Astrocyte (in vitro differentiated cells and primary cell): ENCODE measurements at regions not wholly inside any gene's neighbourhood (a gene's known extent, or its start where the extent isn't known, plus 50 kb on each side); places are given as distances from the start of the nearest gene placed in this dataset.

Source experiments
- DNase-seq: peaks from one replicate; pipeline ENCODE4 v3.0.0-alpha.2; 2010; ENCODE audit warnings: low read depth
- FAIRE-seq: peaks from 2 replicates; lab custom pipeline; 2011; peaks lifted over from hg19 to GRCh38; lab: Jason Lieb, UNC
- H2AFZ ChIP-seq: 2 replicates; pipeline ENCODE4 v1.6.0; 2012; ENCODE audit warnings: low read depth, low read length, inconsistent platforms
- H3K27ac ChIP-seq: 2 replicates; pipeline ENCODE4 v1.5.1; 2011; ENCODE audit warnings: low read depth, low read length, inconsistent platforms
- H3K27me3 ChIP-seq: 2 replicates; pipeline ENCODE4 v1.6.0; 2011; ENCODE audit warnings: low read length, inconsistent platforms; ENCODE audit not compliant: insufficient read depth
- H3K36me3 ChIP-seq: 2 replicates; pipeline ENCODE4 v1.5.1; 2011; ENCODE audit warnings: low read length, inconsistent platforms; ENCODE audit not compliant: insufficient read depth
- H3K4me1 ChIP-seq: 2 replicates; pipeline ENCODE4 v1.5.1; 2011; ENCODE audit warnings: low read length, inconsistent platforms; ENCODE audit not compliant: insufficient read depth
- H3K4me2 ChIP-seq: 2 replicates; pipeline ENCODE4 v1.6.0; 2012; ENCODE audit warnings: low read length, inconsistent platforms
- H3K4me3 ChIP-seq: 2 replicates; pipeline ENCODE4 v1.5.1; 2011; ENCODE audit warnings: low read depth, mild to moderate bottlenecking, low read length, inconsistent platforms; ENCODE audit not compliant: insufficient read depth
- H3K79me2 ChIP-seq: 2 replicates; pipeline ENCODE4 v1.6.0; 2012; ENCODE audit warnings: mild to moderate bottlenecking, low read length, inconsistent platforms; ENCODE audit not compliant: insufficient read depth
- H3K9ac ChIP-seq: 2 replicates; pipeline ENCODE4 v1.6.0; 2012; ENCODE audit warnings: mild to moderate bottlenecking, low read length, inconsistent platforms
- H3K9me3 ChIP-seq: 2 replicates; pipeline ENCODE4 v1.5.1; 2012; ENCODE audit warnings: low read depth, mild to moderate bottlenecking, low read length, inconsistent platforms; ENCODE audit not compliant: insufficient read depth
- H4K20me1 ChIP-seq: 2 replicates; pipeline ENCODE4 v1.6.0; 2012; ENCODE audit warnings: low read length, inconsistent platforms; ENCODE audit not compliant: insufficient read depth
- H3K27ac Mint-ChIP-seq: one replicate; pipeline ENCODE4 v1.8.0; 2021; ENCODE audit warnings: mild to moderate bottlenecking, mixed read lengths; ENCODE audit not compliant: unreplicated experiment
- H3K27me3 Mint-ChIP-seq: one replicate; pipeline ENCODE4 v1.8.0; 2021; ENCODE audit warnings: low read depth, mixed read lengths; ENCODE audit not compliant: unreplicated experiment
- H3K36me3 Mint-ChIP-seq: one replicate; pipeline ENCODE4 v1.8.0; 2021; ENCODE audit warnings: low read depth, mixed read lengths; ENCODE audit not compliant: unreplicated experiment
- H3K4me1 Mint-ChIP-seq: one replicate; pipeline ENCODE4 v1.8.0; 2021; ENCODE audit warnings: low read depth, mixed read lengths; ENCODE audit not compliant: unreplicated experiment
- H3K4me3 Mint-ChIP-seq: one replicate; pipeline ENCODE4 v1.8.0; 2021; ENCODE audit warnings: mild to moderate bottlenecking, moderate library complexity, mixed read lengths; ENCODE audit not compliant: unreplicated experiment
- H3K9me3 Mint-ChIP-seq: one replicate; pipeline ENCODE4 v1.8.0; 2021; ENCODE audit warnings: mild to moderate bottlenecking, mixed read lengths; ENCODE audit not compliant: unreplicated experiment
- EZH2 ChIP-seq: IDR thresholded peaks from 2 replicates; pipeline ENCODE4 v1.6.1; 2012; ENCODE audit warnings: mild to moderate bottlenecking, low read length, inconsistent platforms; ENCODE audit not compliant: insufficient read depth
- TF ChIP-seq, protein P1 (sequence below): IDR thresholded peaks from 2 replicates; pipeline ENCODE4 v1.5.1; 2011; ENCODE audit warnings: low read depth, mild to moderate bottlenecking, inconsistent platforms, low read length, moderate library complexity; ENCODE audit not compliant: insufficient read depth

DNA sequence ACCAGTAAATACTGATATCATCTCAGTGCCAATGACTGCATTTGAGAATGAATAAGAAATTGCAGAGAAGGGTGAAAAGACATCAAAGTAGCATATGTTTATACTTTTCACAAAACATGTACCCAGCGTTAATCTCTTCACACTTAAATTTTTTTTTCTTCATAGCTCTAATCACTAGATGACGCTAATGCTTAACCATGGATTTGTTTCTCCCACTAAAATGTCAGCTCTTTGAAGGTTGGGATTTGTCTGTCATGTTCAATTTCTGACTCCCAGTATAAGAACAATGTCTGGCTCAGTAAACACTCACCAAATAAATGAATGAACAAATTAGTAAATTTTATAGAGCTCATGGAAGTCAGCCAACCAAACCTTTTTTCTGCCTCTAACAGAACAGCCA lies 78.3 kb upstream of the LMCD1 start:
- no peaks in the 10 kb centered on the region for H3K79me2 ChIP-seq
- H3K9ac ChIP-seq = no peak overlapping the region
- no peaks in the 10 kb centered on the region for H4K20me1 ChIP-seq
- no peak overlapping the region for H3K4me3 ChIP-seq
- no peak overlapping the region for H3K4me2 ChIP-seq
- no peak overlapping the region for H2AFZ ChIP-seq
- H3K27me3 ChIP-seq = no peaks in the 10 kb centered on the region
- H3K4me1 ChIP-seq = peaks cover 5% of the 10 kb centered on the region
- Mint-ChIP-seq H3K27me3 (no peaks in the 10 kb centered on the region), H3K27ac (no peak overlapping the region), H3K4me1 (peaks cover 8% of the 10 kb centered on the region), H3K36me3 (peaks cover 4% of the 10 kb centered on the region), H3K4me3 (no peak overlapping the region), H3K9me3 (peaks cover 2% of the 10 kb centered on the region)
- no peak overlapping the region for H3K27ac ChIP-seq
- H3K9me3 ChIP-seq = no peaks in the 10 kb centered on the region
- FAIRE-seq = no peak
- H3K36me3 ChIP-seq = no peaks in the 10 kb centered on the region
- no peak for DNase-seq
- TF ChIP-seq, protein P1, sequence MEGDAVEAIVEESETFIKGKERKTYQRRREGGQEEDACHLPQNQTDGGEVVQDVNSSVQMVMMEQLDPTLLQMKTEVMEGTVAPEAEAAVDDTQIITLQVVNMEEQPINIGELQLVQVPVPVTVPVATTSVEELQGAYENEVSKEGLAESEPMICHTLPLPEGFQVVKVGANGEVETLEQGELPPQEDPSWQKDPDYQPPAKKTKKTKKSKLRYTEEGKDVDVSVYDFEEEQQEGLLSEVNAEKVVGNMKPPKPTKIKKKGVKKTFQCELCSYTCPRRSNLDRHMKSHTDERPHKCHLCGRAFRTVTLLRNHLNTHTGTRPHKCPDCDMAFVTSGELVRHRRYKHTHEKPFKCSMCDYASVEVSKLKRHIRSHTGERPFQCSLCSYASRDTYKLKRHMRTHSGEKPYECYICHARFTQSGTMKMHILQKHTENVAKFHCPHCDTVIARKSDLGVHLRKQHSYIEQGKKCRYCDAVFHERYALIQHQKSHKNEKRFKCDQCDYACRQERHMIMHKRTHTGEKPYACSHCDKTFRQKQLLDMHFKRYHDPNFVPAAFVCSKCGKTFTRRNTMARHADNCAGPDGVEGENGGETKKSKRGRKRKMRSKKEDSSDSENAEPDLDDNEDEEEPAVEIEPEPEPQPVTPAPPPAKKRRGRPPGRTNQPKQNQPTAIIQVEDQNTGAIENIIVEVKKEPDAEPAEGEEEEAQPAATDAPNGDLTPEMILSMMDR = no peak
- no peak for TF ChIP-seq EZH2

DNA sequence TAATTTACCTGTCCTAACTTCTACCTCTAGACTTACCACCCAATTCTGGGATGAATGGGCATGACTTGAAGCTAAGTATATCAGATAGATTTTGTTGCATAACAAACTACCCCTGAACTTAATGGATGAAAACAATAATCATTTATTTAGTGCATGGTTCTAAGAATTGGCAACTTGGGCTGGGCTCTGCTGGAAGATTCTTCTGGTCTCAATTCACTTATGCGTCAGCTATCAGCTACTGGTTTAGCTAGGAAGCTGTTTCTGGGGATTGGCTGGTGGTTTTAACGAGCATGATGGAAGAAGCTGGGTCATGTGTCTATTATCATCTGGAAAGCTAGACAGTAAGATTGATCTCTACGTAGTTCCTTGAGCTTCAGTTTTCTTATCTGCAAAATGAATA lies 77.3 kb upstream of the LMCD1 start:
- no peaks in the 10 kb centered on the region for H3K79me2 ChIP-seq
- no peak for TF ChIP-seq EZH2
- TF ChIP-seq, protein P1 = no peak
- no peak overlapping the region for H3K9ac ChIP-seq
- FAIRE-seq = no peak
- no peak overlapping the region for H3K4me2 ChIP-seq
- Mint-ChIP-seq H3K27me3 (no peaks in the 10 kb centered on the region), H3K4me1 (peaks cover 8% of the 10 kb centered on the region), H3K9me3 (peaks cover 5% of the 10 kb centered on the region), H3K36me3 (peaks cover 4% of the 10 kb centered on the region), H3K4me3 (no peak overlapping the region), H3K27ac (no peak overlapping the region)
- no peak overlapping the region for H2AFZ ChIP-seq
- H3K36me3 ChIP-seq = no peaks in the 10 kb centered on the region
- no peaks in the 10 kb centered on the region for H3K9me3 ChIP-seq
- H3K4me1 ChIP-seq = peaks cover 5% of the 10 kb centered on the region
- no peaks in the 10 kb centered on the region for H4K20me1 ChIP-seq
- H3K27ac ChIP-seq = no peak overlapping the region
- H3K27me3 ChIP-seq = no peaks in the 10 kb centered on the region
- DNase-seq = no peak
- H3K4me3 ChIP-seq = no peak overlapping the region

DNA sequence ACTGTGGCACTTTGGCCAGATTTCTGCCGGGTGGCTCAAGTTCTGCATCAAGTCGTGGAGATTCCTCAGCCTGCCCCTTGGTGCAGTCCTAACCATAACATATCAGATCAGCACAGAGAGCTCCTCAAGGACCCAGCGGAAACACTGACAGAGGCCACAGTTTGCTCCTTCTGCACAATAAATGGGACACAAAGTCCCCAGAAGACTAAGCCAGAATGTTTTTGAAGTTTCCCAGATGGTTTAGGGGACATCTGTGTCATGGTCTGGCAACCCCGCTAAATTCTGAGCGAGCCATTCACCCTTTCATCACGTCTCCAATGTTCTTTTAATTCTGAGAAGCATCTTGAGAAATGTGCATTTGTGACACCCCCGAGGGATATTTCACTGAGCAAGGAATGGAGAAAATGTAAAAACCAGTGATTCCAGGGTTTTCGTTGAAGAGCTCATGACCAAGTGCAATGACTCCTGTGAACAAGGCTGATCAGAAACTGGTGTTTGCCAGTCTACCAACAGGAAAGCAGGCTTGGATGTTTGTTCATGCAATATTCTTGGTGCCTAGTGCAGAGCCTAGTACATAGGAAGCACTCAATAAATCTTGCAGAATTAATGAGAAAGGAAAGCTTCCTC lies 64.8 kb upstream of the LMCD1 start:
- H3K27ac Mint-ChIP-seq = no peak overlapping the region
- H3K4me1 ChIP-seq = no peaks in the 10 kb centered on the region
- H3K4me2 ChIP-seq = no peak overlapping the region
- FAIRE-seq = peak; percentile 32
- H3K9me3 ChIP-seq = no peaks in the 10 kb centered on the region
- H3K36me3 Mint-ChIP-seq = peaks cover 4% of the 10 kb centered on the region
- H3K27ac ChIP-seq = no peak overlapping the region
- peaks cover 3% of the 10 kb centered on the region for H3K27me3 ChIP-seq
- no peaks in the 10 kb centered on the region for H3K79me2 ChIP-seq
- no peak for DNase-seq
- H3K4me1 Mint-ChIP-seq = peaks cover under 1% of the 10 kb centered on the region
- H3K27me3 Mint-ChIP-seq = no peaks in the 10 kb centered on the region
- no peaks in the 10 kb centered on the region for H4K20me1 ChIP-seq
- no peak overlapping the region for H3K4me3 ChIP-seq
- TF ChIP-seq, protein P1 = no peak
- TF ChIP-seq EZH2 = no peak
- no peak overlapping the region for H3K4me3 Mint-ChIP-seq
- H3K36me3 ChIP-seq = no peaks in the 10 kb centered on the region
- peak overlapping the region; percentile 10 for H2AFZ ChIP-seq
- peaks cover 3% of the 10 kb centered on the region for H3K9me3 Mint-ChIP-seq
- H3K9ac ChIP-seq = no peak overlapping the region
